Stimulated activated CD8-positive, alpha-beta memory T cell treated with anti-CD3 and anti-CD28 coated beads, Interleukin-7, amount 100 ng/mL, for 24 hours (primary cell): ENCODE measurements at regions not wholly inside any gene's neighbourhood (a gene's known extent, or its start where the extent isn't known, plus 50 kb on each side); places are given as distances from the start of the nearest gene placed in this dataset.

Experiments used
- DNase-seq: peaks from one replicate; pipeline ENCODE4 v3.0.0-alpha.2; 2020; ENCODE audit warnings: low read depth

DNA sequence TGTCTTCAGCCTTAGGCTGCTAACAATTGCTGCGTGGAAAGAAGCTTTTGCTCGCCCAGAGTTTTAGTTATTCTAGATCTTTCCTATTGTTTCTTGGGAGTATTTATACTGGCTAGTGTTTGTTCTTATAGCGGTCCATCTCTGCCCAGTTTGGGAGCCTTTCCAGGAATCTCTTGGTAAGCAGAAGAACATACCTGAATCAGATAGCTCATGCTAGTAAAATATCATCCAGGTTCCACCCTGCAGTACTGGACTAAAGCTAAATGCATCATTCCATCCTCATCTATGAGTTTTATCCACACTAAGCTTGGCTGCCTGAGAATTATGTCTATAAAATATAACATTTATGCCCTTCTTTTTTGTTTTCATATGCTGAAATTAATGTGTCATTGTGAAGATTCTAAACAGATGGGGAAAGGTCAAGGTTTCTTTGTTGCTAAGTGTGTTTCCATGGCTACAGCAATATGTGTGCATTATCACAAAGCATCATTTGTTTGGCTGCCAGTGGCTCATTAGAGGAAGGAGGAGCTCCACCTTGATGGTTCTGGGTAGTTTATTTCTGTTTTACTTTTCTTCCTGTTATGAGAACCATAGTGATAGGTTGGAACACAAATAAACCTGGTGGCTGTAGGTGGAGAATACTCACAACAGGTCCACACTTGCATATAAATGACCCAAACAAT, 182.8 kb downstream of the PIK3C3 start:
- DNase-seq: no peak

DNA sequence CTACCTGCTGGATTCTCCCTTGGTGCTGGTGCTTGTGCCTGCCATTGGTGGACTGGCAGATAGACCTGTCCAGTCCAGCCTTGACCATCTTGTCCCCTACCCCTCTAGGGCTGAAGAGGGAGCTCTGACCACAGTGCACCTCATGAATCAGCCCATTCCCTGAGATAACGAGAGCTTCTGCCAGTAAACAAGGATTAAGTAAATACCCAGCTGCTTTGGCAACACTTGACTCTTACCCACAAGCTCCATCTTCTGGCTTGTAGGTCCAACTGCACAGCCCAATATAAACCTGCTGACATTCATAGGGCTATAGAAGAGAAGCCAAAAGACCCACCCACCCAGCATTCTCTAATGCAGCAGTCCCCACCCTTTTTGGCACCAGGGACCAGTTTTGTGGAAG, 186.4 kb downstream of the PIK3C3 start:
- no peak for DNase-seq

DNA sequence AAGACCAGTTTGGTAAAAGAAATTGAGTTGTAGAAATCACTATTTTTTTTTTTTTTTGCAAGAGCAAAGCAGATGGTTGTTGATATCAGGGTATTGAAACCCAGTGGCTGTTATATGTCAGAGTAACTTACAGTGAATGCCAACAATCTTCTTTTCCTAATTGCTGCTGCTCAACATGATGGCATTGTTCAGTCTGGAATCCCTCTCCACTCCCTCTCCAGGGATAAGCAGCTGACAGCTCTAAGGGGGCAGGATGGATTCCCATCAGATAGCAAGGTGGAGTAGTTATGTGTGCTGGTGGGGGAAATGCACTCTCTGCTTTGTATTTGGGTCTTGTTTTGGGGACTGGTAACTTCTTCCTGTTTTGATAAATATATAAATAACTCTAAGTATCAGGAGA, 200.0 kb downstream of the PIK3C3 start:
- no peak for DNase-seq

DNA sequence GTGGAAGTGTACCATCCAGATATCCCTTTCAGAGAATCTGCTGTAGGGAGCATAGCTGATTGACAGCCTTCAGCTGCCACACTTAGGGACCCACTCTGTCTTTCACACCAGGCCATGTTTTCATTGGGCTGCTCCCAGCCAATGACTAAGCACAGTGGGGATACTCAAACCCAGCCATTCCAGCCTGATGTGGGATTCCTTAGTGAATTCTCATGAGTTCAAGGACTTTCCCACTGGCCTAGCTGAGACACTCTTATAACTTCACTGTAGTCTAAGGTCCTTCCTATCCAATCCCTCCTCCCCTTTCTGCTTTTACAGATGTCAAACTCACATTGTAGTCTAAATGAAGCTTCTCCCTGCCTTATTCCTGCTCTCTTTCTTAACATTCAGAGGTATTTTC, 201.2 kb downstream of the PIK3C3 start:
- DNase-seq: no peak

DNA sequence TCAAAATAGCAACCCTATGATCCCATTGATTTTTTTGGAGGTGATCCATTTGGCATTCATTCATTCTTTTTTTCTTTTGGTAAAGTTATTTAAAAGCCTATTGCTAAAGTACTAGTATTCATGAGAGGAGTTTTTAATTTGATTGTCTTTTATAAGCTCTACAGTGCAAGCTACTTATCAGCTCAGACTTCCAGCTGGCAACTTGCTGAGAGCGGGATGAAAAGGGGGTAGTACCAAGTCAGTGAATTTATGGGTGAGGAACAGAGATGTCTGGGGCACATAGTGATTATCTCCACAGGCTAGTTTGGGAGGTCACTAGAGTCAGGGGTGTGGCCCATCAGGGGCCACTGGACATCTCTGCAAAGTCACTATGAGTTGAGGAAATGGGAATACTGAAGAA, 202.4 kb downstream of the PIK3C3 start:
- DNase-seq: no peak

DNA sequence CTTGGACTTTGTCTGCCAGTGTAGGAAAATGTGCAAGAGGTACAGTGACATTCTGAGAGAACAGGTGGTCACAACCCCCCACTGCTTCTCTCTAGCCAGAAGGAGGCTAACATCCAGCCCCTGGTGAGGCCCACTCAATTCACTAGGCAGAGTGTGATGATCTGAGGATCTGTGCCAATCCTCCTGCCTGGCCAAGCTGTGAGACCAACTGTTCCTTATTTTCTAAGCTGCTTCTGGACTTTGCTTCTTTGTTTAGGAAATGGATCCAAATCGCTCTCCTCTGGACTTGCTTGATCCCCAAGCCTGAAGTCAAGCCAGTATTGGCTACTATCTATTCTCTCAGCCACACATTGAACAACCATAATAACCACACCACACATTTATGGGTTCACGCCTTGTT, 202.8 kb downstream of the PIK3C3 start:
- no peak for DNase-seq

DNA sequence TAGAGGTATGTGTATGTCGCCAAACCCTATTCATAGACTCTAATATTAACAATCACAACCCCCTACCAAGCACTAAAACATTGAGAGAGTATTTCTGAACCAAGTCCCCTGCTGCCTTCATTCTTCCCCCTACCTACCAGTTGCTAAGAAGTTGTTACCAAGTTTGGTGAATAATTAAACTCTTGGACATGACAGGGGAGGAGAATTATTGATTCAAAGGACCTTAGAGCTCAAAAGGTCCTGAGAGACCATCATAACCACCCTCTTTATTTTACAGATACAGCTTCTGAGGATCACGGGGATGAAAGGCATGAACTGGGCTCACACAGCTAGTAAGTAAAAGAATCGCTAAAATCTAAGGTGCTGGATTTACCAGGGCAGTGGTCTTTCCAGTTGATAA, 204.1 kb downstream of the PIK3C3 start:
- no peak for DNase-seq

DNA sequence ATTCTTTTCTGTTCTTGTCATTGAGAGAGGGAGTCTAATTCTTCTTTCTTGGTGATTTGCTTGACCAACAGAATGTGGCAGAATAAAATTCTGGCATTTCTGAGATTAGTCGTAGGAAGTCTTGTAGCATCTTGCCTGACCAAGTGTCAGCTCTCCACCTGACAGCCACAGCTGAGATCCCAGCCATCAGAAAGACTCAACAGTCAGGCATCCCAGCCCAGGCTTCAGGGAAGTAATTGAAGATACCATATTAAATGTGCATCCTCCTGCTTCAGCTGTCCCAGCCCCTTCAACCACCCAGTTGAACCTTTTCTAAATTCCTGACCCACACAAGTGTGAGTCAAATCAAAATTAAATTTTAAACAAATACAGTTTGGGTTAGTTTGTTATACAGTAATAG, 208.3 kb downstream of the PIK3C3 start:
- no peak for DNase-seq

DNA sequence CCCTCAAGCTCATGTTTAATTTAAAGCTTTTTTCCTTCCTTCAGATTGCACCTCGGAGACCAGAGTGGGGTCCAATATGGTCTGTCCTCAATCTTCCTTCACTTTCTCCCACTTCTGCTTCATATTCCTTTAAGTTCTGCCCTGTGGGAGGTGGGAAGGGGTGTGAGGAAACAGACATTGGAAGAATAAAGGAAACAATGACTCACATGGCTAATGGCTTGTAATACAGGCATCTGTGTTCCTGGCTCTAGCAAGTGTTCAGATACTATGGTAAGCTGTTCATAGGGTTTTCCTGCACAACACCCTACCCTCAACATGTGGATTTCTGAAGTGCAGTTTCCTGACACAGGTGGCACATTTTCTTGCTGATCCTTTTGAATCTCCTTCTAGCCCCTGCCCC, 209.5 kb downstream of the PIK3C3 start:
- DNase-seq: no peak

DNA sequence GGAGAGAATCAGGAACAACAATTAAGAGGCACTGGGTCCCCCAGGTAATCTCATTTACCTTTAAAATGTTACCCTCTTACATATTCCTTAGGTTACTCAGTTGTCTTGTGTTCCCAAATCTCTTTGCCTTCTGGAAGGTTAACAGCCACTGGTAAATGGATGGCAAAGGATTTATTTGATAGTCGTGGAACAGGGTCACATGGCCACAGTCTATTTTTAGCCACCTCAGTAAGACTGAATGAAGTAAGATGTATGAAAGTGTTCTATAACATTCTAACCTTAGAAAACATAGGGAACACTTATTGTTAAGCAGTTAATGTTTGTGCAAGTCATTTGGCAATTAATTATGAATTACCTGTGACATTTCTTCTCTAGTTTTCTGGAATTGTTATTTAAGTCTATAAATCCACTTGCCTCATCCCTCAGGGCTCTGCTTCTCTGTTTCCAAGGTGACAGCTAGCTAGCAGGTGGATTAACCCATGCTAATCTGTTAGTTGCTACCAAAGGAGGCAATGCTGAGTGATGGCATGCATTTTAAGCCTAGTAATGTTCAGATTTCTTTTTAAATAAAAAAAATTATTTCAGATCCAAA, 211.0 kb downstream of the PIK3C3 start:
- no peak for DNase-seq

DNA sequence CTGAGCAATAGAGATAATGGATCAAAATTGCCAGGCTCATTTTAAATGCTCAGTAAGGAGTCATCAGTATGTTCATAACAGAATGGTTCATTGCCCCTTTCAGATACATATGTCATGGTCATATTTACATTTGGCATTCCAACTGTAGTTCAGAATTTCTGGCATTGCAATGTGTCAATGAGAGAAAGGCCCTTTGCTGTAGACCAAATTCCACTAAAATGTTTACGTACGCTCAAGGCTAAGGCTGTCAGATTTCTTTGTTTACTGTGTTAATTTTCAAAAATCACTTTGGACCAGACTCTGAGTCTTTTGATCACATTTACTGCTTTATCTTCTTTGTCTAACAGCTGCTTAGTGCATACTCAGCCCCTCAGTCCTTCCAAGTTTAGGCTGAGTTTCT, 213.5 kb downstream of the PIK3C3 start:
- no peak for DNase-seq

DNA sequence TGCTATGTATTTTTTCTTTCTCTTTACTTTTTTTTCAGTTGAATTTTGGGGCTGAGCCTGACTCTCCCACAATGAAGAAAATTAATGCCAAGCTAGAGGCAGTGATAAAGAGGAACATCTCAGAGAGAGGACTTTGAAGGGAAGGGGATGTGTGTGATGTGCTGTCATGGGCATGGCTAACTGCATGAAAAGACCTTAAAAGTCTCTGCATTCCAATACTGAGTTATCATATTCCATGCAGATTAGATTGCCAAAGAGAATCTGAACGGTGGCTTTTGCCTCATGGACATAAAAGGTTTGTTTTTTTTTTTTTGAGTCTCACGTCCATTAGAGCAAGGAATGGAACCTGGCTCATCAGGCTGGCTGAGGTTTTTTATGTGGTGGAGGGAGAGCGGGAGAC, 213.9 kb downstream of the PIK3C3 start:
- no peak for DNase-seq

DNA sequence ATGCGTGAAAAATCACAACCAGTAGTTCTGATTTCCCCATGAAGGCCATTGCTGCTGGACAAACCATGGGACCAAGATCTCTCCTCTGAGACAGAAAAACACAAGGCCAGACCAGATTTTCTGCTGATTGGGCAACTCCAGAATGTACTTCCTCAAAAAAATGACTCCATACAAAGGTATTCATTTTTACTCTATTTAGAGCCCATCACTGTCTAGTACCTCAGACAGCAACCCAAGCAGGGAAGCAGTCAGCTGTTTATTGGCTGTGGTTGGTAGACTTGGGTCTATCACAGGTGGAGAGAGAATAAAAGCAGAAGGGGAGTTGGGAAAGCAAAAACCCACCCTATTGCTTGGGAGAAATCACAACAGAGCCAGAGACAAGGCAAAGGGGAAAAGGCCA, 219.9 kb downstream of the PIK3C3 start:
- no peak for DNase-seq

DNA sequence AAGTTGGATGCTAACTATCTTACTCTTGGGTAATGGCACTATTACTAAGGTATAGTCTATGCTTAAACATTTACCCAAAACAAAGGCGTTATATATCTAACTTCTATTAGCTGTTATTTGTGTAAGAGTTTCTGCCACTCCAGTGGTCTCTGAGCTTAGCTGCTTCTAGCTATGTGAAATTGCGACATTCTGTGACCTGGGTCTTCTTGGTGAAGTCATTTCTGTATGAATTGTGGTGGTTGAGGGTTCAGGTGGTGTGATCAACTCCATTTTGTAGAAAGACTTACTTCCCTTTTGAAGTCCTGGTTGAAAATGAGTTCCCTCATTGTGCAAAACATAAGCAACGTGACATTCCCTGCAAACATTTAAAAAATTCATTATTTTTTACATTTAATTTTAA, 221.6 kb downstream of the PIK3C3 start:
- DNase-seq: no peak

DNA sequence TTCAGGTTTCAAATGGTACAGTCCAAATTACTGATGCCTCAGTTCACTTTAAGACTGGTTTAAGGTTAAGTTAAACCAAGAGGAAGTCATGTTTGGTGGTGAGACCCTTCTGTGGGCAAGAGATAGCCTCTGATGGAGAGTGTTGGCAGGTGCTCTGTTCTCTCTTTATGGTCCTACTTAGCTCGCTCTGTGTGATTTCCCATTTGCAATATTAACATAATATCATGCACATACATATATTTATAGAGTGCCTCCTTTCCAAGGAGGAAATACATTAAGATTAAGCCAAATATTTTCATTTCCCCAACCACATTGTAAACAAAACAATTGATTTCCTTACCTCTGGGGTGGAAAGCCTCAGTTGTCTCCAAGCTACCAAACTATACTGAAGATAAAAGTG, 222.4 kb downstream of the PIK3C3 start:
- DNase-seq: no peak

DNA sequence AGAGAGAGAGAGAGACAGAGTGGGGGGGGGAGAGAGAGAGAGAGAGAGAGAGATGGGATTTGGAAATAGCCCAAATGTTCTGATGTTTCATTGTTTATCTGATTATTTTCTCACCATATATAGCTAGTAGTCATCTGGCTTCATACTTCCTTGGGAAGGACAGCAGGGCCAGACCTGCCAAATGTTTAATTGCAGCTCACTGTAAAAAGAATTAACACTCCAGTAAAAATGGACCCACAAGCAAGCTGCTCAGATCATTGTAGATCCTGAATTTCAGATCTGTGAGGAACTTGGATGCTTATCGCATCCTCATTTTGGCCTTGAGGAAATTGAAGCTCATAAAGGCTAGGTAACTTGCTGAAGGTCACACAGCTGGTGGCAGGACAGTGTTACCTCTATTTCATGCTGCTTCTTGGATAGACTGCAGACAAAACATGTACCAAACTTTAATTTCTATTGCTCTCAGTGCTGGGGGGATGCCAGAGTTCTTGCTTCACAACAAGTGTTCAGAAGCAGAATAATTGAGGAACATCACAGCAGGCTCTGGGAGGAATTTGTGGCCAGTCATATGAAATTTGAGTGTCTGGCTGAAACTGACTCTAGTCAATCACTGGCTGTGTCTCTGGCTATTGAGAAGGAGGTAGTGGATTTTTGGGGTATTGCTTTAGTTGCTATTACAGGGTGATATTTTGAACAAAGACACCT, 223.5 kb downstream of the PIK3C3 start:
- no peak for DNase-seq

DNA sequence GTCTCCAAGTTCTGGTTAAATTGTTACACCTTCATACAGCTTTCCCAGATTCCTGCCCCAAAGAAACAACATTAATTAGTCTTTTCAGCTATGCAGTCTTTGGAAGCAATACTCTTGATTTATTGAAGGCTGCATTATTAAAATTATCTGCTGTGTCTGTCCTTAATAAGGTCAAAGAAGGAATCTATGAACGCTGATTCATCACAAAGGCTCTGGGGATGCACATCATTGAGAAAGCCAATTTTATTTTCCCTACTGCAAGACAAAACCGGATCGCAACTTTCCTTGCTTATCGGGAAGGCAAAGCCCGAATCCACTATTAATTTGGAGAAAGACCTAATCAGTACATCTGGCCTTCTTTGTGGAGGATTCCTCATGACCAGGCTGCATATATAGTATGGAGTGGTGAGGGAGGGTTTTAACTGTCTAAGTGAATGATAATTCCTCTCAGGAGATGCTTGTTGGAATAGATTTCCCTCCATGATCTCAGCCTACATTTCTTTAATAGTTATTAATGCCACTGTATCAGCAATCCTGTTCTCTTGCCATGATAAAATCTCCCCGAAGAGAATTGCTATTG, 224.6 kb downstream of the PIK3C3 start:
- no peak for DNase-seq

DNA sequence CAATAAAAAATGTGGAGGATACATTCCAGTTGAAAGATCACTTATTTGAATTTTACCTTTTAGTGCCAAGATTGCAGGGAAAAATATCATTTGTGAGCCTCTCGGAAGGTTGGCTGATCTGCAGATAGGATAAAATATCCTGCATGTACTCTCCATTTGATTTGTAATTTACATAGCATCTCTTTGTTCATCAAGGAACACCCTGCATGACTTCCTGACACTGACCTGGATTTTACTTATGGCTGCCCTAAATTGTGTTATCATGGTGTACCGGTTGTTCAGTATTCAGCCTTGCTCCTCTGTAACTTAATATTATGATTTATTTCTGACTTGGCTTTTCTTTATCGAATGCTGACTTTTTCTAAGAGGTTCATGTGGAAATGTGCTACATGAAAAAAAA, 226.4 kb downstream of the PIK3C3 start:
- no peak for DNase-seq

DNA sequence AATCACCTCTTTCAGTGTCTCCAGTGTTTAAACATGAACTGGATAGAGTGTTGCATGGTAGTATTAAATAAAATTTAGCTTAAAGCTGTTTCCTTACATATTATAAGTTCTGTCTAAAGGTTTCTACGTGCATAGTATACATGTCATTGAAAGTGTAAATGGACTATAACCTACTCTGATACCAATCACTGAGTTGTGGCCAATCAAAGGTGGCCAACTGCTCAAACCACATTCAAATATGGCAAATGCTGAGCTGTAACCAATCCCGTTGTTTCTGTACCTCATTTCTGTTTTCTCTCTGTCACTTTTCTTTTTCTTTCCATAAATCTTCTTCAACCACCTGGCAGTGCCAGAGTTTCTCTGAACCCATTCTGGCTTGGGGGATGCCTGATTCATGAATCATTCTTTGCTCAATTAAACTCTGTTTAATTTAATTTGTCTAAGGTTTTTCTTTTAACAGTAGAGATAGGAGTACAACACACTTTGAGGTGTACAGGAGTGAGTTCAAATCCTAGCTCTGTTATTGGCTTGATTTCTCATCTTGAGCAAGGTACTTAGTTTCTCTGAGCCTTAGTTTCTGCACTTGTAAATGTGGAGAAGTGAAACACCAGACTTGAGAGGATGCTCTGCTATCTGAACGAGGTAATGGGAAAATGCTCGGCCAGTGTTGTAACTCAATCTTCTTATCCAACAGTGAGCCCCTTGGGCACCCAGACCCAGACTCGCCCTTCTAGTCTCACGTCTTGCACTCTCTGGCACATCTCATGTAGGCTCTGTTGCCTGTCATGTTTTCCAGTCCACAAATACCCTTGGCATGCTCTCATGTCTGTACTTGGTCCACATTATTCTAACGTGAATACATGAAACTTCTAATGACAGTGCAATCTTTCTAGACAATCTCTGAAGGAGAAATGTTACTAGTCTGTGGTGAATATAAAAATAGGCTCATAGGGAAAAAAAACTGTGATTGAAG, 228.0 kb downstream of the PIK3C3 start:
- no peak for DNase-seq

DNA sequence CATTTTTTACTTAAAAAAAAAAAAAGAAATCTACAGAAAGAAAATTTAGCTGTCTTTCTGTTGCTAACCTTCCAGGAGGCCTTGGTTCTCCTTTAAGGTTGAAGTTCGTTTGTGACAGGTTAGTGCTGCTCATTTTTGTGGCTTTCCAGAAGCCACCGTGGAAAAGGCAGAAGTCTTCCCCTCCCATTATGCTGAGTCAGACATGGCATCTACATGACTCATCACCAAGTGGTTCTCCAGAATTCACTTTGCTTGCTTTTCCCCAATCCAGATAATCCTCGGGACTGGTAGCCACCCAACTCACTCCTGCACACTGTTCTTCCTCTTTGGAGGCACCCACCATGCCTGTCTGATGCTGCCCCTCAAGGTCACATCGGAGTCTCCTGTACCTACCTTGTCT, 228.7 kb downstream of the PIK3C3 start:
- no peak for DNase-seq

DNA sequence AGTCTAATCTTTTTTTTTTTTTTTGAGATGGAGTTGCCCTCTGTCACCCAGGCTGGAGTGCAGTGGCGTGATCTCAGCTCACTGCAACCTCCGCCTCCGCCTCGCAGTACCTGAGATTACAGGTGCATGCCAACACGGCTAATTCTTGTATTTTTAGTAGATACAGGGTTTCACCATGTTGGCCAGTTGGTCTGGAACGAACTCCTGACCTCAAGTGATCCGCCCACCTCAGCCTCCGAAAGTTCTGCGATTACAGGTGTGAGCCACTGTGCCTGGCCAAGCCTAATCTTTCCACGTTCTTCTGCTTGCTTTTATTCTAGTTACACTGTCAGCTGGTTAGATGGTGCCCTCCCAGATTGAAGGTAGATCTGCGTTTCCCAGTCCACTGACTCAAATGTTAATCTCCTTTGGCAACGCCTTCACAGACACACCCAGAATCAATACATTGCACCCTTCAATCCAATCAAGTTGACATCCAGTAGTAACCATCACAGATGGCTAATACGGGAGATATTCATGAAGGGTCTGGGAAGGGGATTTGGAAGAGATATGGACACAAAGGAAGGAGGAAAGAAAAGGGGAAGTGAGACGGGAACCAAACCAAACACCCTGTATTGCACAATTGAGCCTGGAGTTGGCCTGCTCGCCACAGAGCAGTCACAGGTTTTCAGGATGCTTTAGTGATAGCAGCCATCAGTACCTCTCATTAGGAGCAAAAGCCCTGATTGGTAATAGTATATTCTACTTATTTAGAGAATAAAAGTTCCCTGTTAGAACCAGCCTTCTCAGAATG, 229.8 kb downstream of the PIK3C3 start:
- DNase-seq: no peak
